ENCODE measurements at regions not wholly inside any gene's neighbourhood (a gene's known extent, or its start where the extent isn't known, plus 50 kb on each side); places are given as distances from the start of the nearest gene placed in this dataset.

GRCh38 chr3:127371334-127371733 lies 83.5 kb upstream of the PRR20G start:
- TF ChIP-seq CTCF (IDR thresholded peaks at IDR 0.05) (no peak), POLR2A (IDR thresholded peaks at IDR 0.05) (no peak)

All from esophagus squamous epithelium (tissue), 4 donors.